Parathyroid adenoma (tissue), 2 donors: ENCODE measurements at regions not wholly inside any gene's neighbourhood (a gene's known extent, or its start where the extent isn't known, plus 50 kb on each side); places are given as distances from the start of the nearest gene placed in this dataset.

ENCODE experiments used
- H2AFZ ChIP-seq: fragments of 300-600 bp; sonication (generic); one replicate; pipeline ENCODE4 v1.7.0; 2017; ENCODE audit warnings: antibody characterized with exemption, mild to moderate bottlenecking
- H3K27ac ChIP-seq: fragments of 300-600 bp; sonication (generic); one replicate; pipeline ENCODE4 v1.7.0; 2017
- H3K27me3 ChIP-seq: fragments of 300-600 bp; sonication (generic); one replicate; pipeline ENCODE4 v1.7.0; 2017; ENCODE audit warnings: low read length; ENCODE audit not compliant: control insufficient read depth, insufficient read depth
- H3K36me3 ChIP-seq: fragments of 300-600 bp; sonication (generic); one replicate; pipeline ENCODE4 v1.7.0; 2017; ENCODE audit warnings: low read length; ENCODE audit not compliant: control insufficient read depth, insufficient read depth
- H3K4me1 ChIP-seq: fragments of 300-600 bp; sonication (generic); one replicate; pipeline ENCODE4 v1.7.0; 2017; ENCODE audit warnings: control low read depth
- H3K4me2 ChIP-seq: fragments of 300-600 bp; sonication (generic); one replicate; pipeline ENCODE4 v1.7.0; 2017; ENCODE audit warnings: low read length
- H3K4me3 ChIP-seq: fragments of 300-600 bp; sonication (generic); one replicate; pipeline ENCODE4 v1.7.0; 2017; ENCODE audit warnings: low read depth, low read length
- H3K79me2 ChIP-seq: fragments of 300-600 bp; sonication (generic); one replicate; pipeline ENCODE4 v1.7.0; 2017; ENCODE audit warnings: control low read depth
- H3K9ac ChIP-seq: fragments of 300-600 bp; sonication (generic); one replicate; pipeline ENCODE4 v1.7.0; 2017; ENCODE audit warnings: mild to moderate bottlenecking
- H3K9me3 ChIP-seq: fragments of 300-600 bp; sonication (generic); one replicate; pipeline ENCODE4 v1.7.0; 2017; ENCODE audit warnings: low read length; ENCODE audit not compliant: control insufficient read depth
- CTCF ChIP-seq: fragments of 300-600 bp; sonication (generic); IDR thresholded peaks from one replicate; pipeline ENCODE4 v1.7.0; 2017; ENCODE audit warnings: antibody characterized with exemption, mild to moderate bottlenecking
- donor health status: primary hyperparathyroidism.

GRCh38 chr3:78238811-78239210 lies 1198.9 kb downstream of the ROBO2 start:
- Histone ChIP-seq H3K9me3 (no peaks in the 10 kb centered on the region), H3K9ac (no peak overlapping the region), H3K27me3 (no peaks in the 10 kb centered on the region), H3K36me3 (no peaks in the 10 kb centered on the region), H3K27ac (no peak overlapping the region), H3K79me2 (no peaks in the 10 kb centered on the region), H3K4me3 (no peak overlapping the region), H3K4me1 (no peaks in the 10 kb centered on the region), H3K4me2 (no peak overlapping the region), H2AFZ (no peak overlapping the region)
- no peak for TF ChIP-seq CTCF

GRCh38 chr3:78242724-78243123 lies 1202.8 kb downstream of the ROBO2 start:
- Histone ChIP-seq H3K4me3 (no peak overlapping the region), H2AFZ (no peak overlapping the region), H3K36me3 (no peaks in the 10 kb centered on the region), H3K27ac (no peak overlapping the region), H3K9ac (no peak overlapping the region), H3K27me3 (no peaks in the 10 kb centered on the region), H3K9me3 (no peaks in the 10 kb centered on the region), H3K4me1 (no peaks in the 10 kb centered on the region), H3K4me2 (no peak overlapping the region), H3K79me2 (no peaks in the 10 kb centered on the region)
- no peak for TF ChIP-seq CTCF

GRCh38 chr3:78244136-78244535 lies 1204.2 kb downstream of the ROBO2 start:
- H2AFZ ChIP-seq: no peak overlapping the region
- H3K9ac ChIP-seq: no peak overlapping the region
- no peaks in the 10 kb centered on the region for H3K36me3 ChIP-seq
- no peak for TF ChIP-seq CTCF
- H3K27me3 ChIP-seq: no peaks in the 10 kb centered on the region
- no peak overlapping the region for H3K4me2 ChIP-seq
- no peaks in the 10 kb centered on the region for H3K79me2 ChIP-seq
- H3K4me3 ChIP-seq: no peak overlapping the region
- no peaks in the 10 kb centered on the region for H3K9me3 ChIP-seq
- no peaks in the 10 kb centered on the region for H3K4me1 ChIP-seq
- H3K27ac ChIP-seq: no peak overlapping the region

GRCh38 chr3:78249294-78249693 lies 1209.4 kb downstream of the ROBO2 start:
- Histone ChIP-seq H3K27ac (no peak overlapping the region), H3K9ac (no peak overlapping the region), H2AFZ (no peak overlapping the region), H3K4me3 (no peak overlapping the region), H3K9me3 (no peaks in the 10 kb centered on the region), H3K79me2 (no peaks in the 10 kb centered on the region), H3K4me1 (no peaks in the 10 kb centered on the region), H3K27me3 (no peaks in the 10 kb centered on the region), H3K4me2 (no peak overlapping the region), H3K36me3 (no peaks in the 10 kb centered on the region)
- TF ChIP-seq CTCF: no peak

- Histone ChIP-seq H3K27me3 (no peaks in the 10 kb centered on the region), H3K9me3 (no peaks in the 10 kb centered on the region), H3K36me3 (no peaks in the 10 kb centered on the region), H2AFZ (no peak overlapping the region), H3K4me1 (no peaks in the 10 kb centered on the region), H3K79me2 (no peaks in the 10 kb centered on the region), H3K9ac (no peak overlapping the region), H3K4me3 (no peak overlapping the region), H3K27ac (no peak overlapping the region), H3K4me2 (no peak overlapping the region)
- TF ChIP-seq CTCF: no peak
Observed at GRCh38 chr3:78253860-78254259, 1214.0 kb downstream of the ROBO2 start.
